Stimulated activated CD4-positive, alpha-beta T cell treated with anti-CD3 and anti-CD28 coated beads, Interleukin-15, amount 100 ng/mL, for 48 hours (primary cell): ENCODE measurements at regions not wholly inside any gene's neighbourhood (a gene's known extent, or its start where the extent isn't known, plus 50 kb on each side); places are given as distances from the start of the nearest gene placed in this dataset.

Experiments
- DNase-seq, 2 donors: peaks; one replicate each; pipeline ENCODE4 v3.0.0-alpha.2; 2020; ENCODE audit warnings: low read depth in 2 of 2

DNA sequence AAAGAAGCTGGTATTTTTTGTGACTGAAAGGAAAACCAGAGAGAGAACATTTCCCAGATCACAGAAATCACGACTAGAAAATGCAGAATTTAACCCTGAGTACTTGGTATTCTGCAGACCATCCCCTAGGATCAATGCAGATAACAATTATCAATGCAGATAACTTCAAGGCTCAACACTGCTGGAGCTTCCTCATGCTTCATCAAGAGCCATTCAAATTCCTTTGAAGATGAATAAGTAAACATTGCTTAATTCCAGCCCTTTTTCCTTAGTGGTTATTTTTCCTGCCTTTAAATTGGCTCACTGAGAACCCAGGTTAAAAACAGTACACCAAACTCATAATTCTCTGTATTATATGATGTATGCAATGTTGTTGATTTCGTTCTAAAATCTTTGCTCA, 370.1 kb upstream of the TLE4 start:
- no peak for DNase-seq

DNA sequence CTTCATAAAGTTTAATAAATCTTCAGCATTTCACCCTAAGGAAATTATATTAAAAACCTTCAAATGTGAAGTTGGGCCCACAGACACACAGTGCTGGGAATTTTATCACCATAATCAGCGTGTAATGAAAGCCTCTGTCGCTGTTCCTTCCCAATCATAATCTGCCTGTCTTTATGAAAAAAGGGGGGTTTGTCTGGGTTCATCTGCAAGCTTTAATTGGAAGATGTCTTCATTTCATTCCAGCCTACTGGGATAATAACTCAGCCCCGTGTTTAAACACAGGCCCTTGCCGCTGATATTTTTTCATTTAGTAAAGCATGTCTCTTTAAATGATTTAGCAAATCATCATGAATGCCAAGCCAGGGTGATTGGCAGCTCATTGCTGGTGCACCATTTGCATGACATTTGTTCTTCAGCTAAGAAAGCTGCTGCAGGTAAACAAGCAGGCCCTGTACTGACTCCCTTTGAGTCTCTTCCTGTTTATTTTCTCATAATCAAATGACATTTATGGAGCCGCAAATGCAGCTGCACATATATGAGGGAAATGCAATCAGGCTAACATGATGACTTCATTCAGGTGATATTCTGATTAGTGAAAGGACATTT, 362.9 kb upstream of the TLE4 start:
- no peak for DNase-seq

DNA sequence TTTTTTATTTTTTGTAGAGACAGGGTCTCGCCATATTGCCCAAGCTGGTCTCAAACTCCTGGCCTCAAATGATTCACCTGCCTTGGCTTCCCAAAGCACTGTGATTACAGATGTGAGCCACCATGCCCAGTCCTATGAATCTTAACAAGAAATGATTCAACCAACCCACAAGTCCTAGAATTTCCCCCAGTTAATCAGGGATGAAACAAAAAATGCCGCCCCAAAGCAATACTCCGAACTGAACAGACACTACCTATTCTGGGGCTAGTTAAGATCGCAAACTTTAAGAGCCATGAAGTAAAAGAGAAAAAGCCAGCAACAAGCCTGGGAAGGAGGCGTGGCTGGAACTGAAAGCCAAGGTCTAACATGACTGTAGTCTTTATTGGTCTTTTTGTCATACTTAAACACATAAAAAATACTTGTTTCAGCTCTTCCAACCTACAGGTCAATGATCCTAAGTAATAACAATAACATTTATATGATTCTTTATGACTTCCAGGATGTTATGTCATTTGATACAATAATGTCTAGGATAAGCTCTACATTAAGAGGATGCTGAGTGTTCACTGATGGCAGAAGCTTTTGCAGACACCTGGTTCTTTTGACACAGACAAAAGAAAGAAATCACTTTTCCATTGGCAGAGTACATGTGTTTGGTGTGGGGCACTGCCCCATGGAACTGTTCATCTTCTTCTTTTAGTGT, 361.1 kb upstream of the TLE4 start:
- DNase-seq, result no peak

DNA sequence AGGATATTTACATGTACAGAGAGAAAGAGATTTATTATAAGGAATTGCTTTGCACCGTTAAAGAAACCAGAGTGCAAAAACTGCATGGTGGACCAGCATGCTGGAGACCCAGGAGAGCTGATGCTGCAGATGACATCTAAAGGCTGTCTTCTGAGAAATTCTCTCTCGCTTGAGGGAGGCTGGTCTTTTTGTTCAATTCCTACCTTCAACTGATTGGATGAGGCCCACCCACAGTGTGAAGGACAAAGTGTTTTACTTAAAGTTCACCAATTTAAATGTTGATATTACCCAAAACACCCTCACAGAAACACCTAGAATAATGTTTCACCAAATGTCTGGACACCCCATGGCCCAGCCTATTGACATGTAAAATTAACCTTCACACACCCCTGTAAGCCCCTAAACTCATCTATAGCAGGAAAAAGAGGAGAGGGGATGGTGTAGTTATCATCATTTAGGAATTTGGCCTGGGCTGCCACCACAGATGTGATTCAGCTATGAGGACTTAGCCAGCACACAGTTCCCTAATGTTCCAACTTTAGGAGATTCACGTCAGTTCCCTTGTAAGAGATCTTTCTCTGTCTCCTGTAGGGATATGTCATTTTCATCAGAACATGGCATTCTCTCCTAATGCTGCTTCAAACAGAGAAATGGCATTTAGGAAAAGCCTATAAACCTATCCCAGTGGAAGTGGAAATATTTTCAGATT, 358.2 kb upstream of the TLE4 start:
- DNase-seq, result no peak

DNA sequence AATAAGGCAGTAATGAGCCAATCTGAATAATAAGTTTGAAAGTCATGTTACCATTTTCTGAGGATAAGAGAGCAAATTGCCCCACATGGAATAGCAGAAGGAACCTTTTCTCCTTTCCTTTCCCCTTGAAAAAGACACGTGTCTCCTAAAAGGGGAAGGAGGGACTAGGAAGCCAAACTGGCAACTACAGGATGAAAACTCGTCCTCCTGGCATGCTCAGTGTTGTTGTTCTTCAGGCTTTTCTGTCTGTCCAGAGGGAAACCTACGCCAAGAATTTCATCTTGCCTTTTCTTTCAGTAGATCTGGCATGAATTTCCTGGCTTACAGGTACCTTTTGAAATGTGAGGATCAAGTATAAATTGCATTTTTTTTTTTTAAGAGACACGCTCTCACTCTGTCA, 355.9 kb upstream of the TLE4 start:
- DNase-seq, result no peak

DNA sequence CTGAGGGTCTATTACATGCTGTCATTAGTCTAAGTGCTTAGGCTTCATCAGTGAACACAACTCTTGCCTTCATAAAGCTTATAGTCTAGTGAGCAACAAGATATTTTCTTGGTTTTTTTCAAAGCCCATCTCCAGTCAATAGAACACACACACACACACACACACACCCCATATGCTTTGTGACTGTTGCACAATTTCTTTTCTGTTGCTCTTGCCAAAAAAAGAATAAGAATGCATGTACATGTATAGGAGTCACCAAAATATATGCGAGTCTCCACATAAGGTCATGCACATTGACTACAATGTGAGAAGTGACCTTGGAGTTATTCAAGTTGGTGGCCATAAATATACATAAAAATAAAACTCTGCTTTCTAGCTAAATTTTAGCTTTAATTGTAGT, 351.5 kb upstream of the TLE4 start:
- DNase-seq, result no peak

DNA sequence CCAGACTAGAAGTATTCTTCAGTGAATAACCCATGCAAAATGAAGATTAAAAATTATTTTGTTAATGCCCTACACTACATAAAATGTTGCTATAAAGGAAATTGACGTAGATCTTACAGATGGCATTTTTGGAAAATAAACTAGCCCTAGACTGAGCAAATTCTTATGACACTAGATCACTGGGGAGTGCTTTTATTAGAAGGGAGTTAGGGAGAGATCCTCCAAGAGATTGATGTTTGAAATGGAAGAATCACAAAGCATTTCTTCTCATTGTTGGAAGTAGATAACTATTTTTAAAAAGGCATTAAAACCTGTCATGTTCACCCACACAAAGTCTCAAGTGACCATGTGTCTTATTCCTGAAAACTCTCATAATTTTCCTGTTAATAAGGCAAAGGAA, 351.1 kb upstream of the TLE4 start:
- DNase-seq, result no peak

DNA sequence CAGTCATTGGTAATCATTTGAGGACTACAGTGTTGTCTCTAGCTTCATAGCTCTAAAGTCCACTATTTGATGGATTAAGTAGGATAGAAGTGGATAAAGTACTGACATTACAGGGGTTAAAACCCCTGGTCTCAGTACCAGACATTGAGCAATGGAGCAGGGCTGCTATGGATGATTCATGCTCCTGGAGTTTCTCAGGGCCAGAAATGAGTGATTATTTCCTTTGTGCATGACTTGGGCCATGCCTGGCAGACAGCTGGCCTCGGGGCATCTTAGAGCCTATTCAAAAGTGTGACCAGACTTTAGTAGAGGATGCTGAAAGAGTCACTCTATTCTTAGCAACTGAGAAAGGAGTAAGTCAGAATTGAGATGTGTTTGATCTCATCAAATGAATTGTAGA, 350.7 kb upstream of the TLE4 start:
- DNase-seq, result no peak

DNA sequence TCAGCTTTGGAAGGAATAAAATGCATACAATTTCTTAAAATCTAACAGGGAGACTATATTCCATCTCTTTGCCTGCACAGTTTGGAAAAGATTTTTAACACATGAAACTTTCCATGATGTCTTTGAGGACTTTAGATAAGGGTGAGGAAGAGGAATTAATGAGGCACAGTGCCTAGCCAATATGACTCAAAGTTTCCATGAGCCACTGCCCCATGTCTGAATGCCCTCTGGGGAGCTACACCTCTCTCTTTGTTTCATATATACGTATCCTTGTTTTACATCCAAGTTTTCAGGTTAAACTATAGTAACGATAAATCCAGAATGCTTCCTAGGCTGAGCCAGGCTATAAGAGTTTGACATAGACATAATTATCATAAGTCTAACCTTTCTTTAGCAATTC, 349.3 kb upstream of the TLE4 start:
- no peak for DNase-seq

DNA sequence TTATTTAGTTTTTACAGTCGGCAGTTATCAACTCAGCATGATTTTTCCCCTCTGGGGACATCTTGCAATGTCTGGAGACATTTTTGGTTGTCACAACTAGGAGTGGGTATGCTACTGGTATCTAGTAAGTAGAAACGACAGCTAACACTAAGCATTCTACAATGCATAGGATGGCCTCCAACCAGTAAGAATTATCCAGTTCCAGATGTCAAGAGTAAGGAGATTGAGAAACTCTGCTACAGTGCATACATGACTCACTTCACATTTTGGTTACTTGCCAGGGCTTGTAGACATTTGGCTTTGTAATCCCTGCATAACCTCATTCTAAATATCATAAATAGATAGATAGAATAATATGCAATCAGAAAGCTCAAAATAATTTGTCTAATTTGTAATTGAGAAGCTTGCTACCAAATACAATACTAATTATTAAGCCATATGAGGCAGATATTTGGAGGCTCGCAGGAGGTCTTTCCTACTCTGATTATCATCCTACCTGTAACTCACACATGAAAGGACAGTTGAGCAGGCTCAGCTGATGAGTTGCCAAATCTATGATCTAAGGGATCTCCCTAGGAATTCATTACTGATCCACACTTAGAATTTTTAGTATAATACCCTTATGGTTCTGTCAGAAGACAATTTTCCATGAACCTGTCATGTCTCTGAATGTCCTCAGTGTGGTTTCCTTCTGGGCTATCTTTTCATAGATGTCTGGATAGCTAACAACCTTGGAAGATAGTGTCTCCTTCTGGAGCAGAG, 346.9 kb upstream of the TLE4 start:
- DNase-seq, result no peak

DNA sequence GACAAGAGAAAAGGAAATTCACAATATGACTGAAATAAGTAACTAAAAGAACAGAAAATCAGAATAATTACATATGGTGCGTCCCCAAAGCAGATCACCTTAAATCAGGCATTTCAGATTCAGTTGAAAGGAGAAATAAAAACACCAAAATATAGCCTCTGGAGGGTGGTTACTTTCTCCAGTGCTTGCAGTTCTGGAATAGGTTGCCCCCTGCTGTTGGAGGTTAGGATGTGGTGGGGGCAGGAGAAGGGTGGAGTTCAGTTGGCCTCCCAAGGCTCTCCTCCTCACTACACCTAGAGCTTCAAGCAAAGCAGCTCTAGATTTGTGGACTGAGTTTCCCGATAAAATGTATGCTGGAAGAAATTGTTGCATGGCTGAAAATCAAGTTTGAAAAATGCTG, 338.2 kb upstream of the TLE4 start:
- no peak for DNase-seq

DNA sequence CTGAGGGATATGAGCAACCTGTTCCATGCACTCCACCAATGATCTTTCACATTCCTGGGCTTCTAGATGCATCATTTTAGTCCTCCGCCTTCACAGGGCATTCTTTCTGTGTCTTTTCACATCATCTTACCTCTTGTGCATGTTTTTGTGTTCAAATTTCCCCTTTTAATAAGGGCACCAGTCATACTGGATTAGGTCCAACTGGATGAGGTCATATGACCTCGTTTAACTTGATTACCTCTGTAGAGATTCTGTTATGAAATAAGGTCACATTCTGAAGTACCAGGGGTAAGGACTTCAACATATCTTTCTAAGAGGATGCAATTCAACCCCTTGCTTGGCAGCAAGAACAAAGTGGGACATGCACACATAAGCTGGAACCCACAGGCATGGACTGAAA, 335.3 kb upstream of the TLE4 start:
- DNase-seq, result no peak

DNA sequence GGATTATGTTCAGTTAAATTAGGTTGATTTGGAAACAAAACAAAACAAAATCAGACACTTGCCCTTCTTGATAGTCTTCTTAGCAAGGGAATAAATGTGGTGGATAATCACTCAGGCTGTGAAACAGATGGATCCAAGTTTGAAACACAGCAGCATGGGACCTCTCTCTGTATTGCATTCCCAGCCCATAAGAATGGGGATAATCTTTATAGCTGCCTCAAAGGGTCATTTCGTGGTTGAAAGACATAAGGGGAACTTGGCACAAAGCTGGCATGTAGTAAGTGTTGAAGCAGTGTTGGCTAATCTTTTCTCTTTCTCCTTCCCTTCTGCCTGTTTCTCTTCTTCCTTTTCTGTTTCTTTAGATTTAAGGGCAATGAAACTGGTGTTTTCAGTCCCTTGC, 333.9 kb upstream of the TLE4 start:
- no peak for DNase-seq

DNA sequence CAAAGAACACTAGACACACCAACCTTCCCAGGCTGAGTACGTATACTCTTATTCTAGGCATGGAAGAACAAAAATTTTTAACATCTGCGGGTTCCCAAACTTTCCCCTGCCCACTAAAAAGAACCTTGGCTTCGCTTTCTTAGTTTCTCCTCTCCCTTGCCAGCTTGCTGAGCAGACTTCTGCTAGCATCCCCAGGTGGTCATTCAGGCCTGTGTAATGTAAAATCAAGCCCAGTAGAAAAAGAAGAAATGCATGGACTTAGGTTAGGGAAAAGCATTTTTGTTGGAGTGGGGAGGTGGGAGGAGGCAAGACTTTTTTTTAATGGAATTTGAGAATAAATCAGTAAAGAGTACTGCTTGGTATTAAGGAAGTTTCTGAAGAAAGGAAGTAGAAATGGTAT, 331.0 kb upstream of the TLE4 start:
- no peak for DNase-seq

DNA sequence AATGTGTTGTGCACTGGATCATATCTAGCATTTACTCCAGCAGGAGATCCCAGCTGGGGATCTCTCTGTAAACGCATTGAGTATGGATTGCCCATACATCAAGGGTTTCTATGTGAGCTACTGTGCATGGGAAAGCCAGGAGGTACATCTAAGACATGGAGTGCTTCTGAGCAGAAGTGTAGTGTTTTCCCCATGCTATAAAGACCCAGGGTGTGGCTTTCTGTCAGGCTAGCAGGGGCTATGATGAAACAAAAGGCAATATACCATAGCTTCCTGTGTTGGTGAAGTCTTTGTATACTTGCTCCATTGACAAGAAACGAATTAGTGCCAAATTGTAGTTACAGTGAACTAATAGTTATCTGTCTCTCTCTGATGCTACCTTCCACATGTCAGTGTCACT, 329.3 kb upstream of the TLE4 start:
- DNase-seq, result no peak

DNA sequence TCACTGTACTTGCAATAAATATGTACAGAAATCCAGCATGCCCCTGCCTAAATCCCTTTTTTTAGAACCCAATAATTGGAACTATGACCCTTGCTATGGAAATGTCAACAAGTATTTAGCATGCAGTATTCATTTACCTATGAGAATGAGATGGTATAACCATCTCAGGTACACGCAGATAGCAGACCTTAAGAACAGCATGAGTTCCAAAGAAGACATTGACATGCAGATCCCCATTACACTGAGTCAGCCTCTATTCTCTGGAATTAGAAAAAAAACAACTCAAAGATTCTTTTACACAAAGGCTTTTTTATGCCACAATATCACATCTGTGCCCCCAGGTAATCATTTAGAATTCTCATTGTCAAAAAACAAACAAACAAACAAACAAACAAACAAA, 325.6 kb upstream of the TLE4 start:
- no peak for DNase-seq

DNA sequence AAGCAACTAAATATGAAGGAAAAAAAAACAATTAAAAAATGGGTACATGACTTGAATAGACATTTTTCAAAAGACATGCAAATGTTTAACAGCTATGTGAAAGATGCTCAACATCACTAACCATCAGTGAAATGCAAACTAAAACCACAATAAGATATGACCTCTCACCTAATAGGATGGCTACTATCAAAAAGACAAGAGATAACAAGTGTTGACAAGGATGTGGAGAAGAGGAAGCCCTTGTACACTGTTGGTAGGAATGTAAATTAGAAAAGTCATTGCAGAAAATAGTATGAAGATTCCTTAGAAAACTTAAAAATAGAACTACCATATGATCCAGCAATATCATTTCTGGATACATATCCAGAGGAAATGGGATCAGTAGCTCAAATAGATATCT, 324.7 kb upstream of the TLE4 start:
- DNase-seq, result no peak

DNA sequence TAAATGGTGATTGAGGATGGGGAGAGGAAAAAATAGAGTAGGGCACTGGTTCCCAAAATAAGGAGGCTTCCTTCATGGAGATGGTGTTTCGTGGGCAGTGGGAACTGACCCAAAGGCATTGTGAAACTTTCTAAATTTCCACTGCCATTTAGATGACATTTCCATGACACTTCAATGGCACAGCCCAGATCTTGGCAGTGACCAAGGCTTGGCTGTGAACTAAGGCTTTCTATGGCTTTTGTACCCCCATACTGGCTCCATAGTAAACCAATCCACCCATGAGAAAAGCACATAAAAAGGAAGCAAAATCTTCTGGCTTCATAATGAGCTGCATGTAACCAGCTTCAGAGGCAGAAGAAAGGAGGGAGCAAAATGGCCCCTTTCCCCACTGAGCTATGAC, 321.0 kb upstream of the TLE4 start:
- no peak for DNase-seq

DNA sequence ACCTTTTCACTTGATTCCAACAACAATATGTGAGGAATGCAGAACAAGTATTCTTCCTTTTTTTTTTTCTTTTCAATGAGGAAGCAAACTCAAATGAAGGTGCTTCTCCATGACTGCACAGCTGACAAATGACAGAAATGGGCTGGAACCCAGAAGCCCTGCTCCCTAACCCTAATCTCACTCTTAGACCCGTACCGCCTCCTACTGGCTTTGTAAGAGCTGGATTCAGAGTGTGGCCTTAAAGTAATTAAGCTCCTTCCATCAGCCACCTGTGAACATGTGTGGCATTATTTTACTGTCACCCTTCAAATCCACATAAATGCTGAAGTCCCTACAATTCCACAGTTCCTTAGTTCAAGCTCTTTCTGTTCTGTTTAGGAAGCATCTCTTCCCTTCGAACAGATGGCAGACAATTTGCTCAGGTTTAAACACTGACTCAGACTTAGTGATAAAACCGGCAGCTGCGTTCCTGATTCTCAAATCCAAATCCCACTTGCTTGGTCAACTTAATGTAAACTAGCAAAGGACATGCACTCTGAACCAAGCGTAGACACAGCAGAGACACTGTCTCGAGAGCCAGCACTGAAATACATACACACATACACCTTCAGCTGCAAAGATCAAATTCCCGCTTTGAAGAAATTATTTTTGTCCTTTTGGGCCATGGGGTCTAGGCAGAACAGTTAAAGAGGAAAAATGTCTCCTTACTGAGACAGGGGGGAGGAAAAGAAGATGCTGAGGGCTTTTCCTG, 316.7 kb upstream of the TLE4 start:
- no peak for DNase-seq

DNA sequence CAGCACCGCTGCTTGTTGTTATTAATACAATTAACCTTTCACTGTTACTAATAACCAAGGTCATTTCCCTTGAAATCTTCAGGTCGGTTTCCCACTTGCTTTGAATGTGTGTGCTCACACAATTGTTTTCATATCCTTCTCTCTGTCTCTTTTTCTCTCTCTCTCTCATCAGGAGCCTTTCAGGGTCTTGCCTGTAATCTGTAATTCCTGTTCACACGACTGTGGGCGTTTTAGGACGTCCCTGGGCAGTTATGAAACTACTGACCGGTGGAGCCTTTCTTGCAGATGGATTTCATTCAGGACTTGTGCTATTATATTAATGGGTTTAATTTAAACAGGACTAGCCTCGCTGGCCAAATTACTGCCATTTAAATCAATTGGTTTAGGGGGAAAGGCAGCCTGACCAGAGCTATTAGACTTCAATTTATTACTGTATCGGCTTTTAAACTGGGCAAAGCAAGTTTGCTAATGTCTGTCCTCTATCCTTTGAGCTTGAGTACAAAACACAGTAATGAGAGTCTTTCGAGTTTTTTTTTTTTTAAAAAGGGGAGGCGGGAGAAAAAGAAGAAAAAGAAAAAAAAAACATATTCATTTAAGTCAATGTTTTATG, 316.0 kb upstream of the TLE4 start:
- no peak for DNase-seq

DNA sequence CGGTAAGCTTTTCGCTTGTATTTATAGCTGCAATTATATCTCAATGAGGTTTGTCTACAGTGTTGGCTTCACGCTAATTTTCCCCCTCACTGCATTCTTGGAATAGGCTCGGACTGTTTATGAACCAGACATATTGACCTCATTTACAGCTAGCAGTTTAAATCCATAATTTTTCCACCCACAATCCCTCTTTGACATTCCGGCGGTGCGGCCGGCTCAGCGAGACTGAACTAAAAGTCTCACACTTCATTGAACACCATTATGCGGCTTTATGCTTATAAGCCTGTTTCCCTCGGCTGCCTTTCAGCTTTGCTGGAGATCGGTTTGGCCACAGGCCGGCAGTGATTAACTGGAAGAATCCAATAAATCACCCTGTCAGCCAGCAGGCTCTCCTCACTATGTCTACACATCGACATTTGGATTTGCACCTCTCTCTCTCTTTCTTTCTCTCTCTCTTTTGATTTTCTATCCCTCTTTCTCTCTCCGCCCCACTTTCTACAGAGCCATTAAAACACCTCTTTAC, 315.0 kb upstream of the TLE4 start:
- DNase-seq, result no peak
